ENCODE measurements at regions not wholly inside any gene's neighbourhood (a gene's known extent, or its start where the extent isn't known, plus 50 kb on each side); places are given as distances from the start of the nearest gene placed in this dataset.
A peak's percentile ranks its signal among the peaks of the same experiment; 100 is the strongest.

DNA sequence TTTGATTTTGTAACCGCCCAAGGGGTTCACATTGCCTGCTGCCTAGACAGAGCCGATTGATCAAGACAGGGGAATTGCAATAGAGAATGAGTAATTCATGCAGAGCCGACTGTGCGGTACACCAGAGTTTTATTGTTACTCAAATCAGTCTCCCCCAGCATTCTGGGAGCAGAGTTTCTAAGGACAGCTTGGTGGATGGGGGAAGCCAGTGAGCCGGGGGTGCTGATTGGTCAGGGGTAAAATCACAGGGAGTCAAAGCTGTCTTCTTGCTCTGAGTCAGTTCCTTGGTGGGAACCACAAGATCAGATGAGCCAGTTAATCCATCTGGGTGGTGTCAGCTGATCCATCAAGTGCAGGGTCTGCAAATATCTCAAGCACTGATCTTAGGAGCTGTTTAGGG, 60.0 kb upstream of the EZR start:
- no peak for TF ChIP-seq CTCF (conservative IDR thresholded peaks at IDR 0.05)
- H3K27ac ChIP-seq, result no peak overlapping the region

DNA sequence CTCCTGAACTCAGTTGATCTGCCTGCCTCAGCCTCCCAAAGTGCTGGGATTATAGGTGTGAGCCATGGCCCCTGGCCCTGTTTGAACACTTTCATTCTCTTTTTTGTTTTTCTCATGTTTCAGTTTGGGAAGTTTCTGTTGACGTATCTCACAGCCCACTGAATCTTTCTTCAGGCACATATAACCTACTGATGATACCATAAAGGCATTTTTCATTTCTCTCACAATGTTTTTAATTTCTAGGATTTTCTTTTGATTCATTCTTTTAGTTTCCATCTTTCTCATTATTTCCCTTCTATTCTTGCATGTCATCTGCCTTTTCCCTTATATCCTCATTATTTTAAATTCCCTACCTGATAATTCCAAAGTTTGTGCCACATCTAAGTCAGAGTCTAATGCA, 58.5 kb upstream of the EZR start:
- TF ChIP-seq CTCF (conservative IDR thresholded peaks at IDR 0.05), result no peak
- H3K27ac ChIP-seq, result no peak overlapping the region

- no peak overlapping the region for H3K27ac ChIP-seq
- TF ChIP-seq CTCF (conservative IDR thresholded peaks at IDR 0.05), result no peak
Observed at GRCh38 chr6:158876886-158877285, 57.7 kb upstream of the EZR start.

GRCh38 chr6:158870649-158870957, 51.4 kb upstream of the EZR start:
- H3K27ac ChIP-seq, result peak overlapping the region; percentile 82
- no peak for TF ChIP-seq CTCF (conservative IDR thresholded peaks at IDR 0.05)

GRCh38 chr6:158869826-158870648, 50.9 kb upstream of the EZR start:
- peak overlapping the region; percentile 82 for H3K27ac ChIP-seq
- peak; percentile 33 for TF ChIP-seq CTCF (conservative IDR thresholded peaks at IDR 0.05)

- H3K27ac ChIP-seq, result peak overlapping the region; percentile 82
- TF ChIP-seq CTCF (conservative IDR thresholded peaks at IDR 0.05), result no peak
Observed at GRCh38 chr6:158868890-158869825, 50.0 kb upstream of the EZR start.

Data from VCaP (cell line).